ENCODE measurements at regions not wholly inside any gene's neighbourhood (a gene's known extent, or its start where the extent isn't known, plus 50 kb on each side); places are given as distances from the start of the nearest gene placed in this dataset.

DNA sequence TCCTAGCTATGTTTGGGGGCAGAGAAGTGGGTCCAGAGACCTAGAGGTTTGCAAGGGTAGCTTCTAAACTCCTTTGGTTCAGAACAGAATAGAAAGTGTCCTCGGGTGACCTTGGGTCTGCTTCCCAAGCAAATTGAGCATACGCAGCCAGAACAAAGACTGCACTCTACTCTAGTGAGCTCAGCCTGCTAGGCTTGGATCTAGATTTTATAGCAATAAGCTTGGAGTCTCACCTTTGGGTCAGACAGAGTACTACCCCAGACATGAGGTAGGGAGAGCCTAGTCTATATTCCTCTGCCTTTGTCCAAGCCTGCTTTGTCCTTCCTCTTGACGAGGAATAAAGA is 52.6 kb upstream of the ELF5 start:
- peaks cover 2 to 10% of the 10 kb centered on the region in 2 experiments; a peak in 2 of 5 replicates for H3K27me3 ChIP-seq (ENCODE audit: control insufficient read depth in 2 of 2, insufficient read depth in 2 of 2, low read length in 2 of 2)
- DNase-seq (ENCODE audit: extremely low read depth in 1 of 4, low spot score in 3 of 4) (no peak), ATAC-seq (no peak), FAIRE-seq (no peak)
- no peak overlapping the region for H2AFZ ChIP-seq (ENCODE audit: low read depth, low read length)
- no peaks in the 10 kb centered on the region for H3K4me1 ChIP-seq (replicated peaks in 1 of 2; ENCODE audit: control insufficient read depth in 2 of 2, insufficient read depth in 2 of 2, low read length in 2 of 2)
- H3K79me2 ChIP-seq (ENCODE audit: control insufficient read depth, insufficient read depth, low read length) = no peaks in the 10 kb centered on the region
- no peaks in the 10 kb centered on the region for H4K20me1 ChIP-seq (replicated peaks; ENCODE audit: control insufficient read depth, insufficient read depth, low read length)
- ChIA-PET CTCF (ENCODE audit: low intra/inter-chr PET ratio) (interaction anchor here (3.4 kb wide), 1 partner anchor 324 kb away, joined by 19 read pairs; no protein-coding TSS in a partner anchor), POLR2A (interaction anchor here (0.6 to 1.0 kb wide), 2 partner anchors 8 to 333 kb away, joined by 3 to 4 read pairs; no protein-coding TSS in a partner anchor)
- no peak overlapping the region for H3K9ac ChIP-seq (ENCODE audit: insufficient read depth in 1 of 2, low read depth in 2 of 2, low read length in 2 of 2)
- no peak overlapping the region for H3K4me2 ChIP-seq (ENCODE audit: insufficient read depth, low read length)
- intact Hi-C loops (cut with micrococcal nuclease) (no loop called here), in situ Hi-C loops (cut with MboI) (no loop called here)
- 36% methylated on average over 3 of the region's 3 CpGs for WGBS (ENCODE audit: insufficient coverage, low coverage, missing lambda C conversion rate)
- no peaks in the 10 kb centered on the region for H3K9me3 ChIP-seq (replicated peaks; ENCODE audit: control insufficient read depth, insufficient read depth, low read depth, low read length)
- H3K36me3 ChIP-seq (ENCODE audit: control insufficient read depth, insufficient read depth, low read length) = no peaks in the 10 kb centered on the region
- no TSS peak for BruUV-seq (replicated peaks)
- no peak overlapping the region for H3K27ac ChIP-seq (ENCODE audit: extremely low read depth, low read depth, low read length)
- TF ChIP-seq RAD21 (CRISPR knock-in tag; conservative IDR thresholded peaks at IDR 0.05 in 1 of 2, IDR thresholded peaks at IDR 0.05 in 1 of 2) (no peak), NELFE (IDR thresholded peaks at IDR 0.05; ENCODE audit: insufficient read depth, insufficient read length) (no peak), SIN3B (IDR thresholded peaks at IDR 0.05; ENCODE audit: low read depth) (no peak), MAZ (CRISPR knock-in tag; conservative IDR thresholded peaks at IDR 0.05 in 1 of 2, IDR thresholded peaks at IDR 0.05 in 1 of 2) (no peak), BDP1 (IDR thresholded peaks at IDR 0.05; ENCODE audit: insufficient read depth, insufficient read length) (no peak), ZNF316 (IDR thresholded peaks at IDR 0.05) (no peak), STAT5B (CRISPR knock-in tag; IDR thresholded peaks at IDR 0.05) (no peak)
- TF ChIP-seq, protein P1, sequence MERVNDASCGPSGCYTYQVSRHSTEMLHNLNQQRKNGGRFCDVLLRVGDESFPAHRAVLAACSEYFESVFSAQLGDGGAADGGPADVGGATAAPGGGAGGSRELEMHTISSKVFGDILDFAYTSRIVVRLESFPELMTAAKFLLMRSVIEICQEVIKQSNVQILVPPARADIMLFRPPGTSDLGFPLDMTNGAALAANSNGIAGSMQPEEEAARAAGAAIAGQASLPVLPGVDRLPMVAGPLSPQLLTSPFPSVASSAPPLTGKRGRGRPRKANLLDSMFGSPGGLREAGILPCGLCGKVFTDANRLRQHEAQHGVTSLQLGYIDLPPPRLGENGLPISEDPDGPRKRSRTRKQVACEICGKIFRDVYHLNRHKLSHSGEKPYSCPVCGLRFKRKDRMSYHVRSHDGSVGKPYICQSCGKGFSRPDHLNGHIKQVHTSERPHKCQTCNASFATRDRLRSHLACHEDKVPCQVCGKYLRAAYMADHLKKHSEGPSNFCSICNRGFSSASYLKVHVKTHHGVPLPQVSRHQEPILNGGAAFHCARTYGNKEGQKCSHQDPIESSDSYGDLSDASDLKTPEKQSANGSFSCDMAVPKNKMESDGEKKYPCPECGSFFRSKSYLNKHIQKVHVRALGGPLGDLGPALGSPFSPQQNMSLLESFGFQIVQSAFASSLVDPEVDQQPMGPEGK (CRISPR knock-in tag; IDR thresholded peaks at IDR 0.05; ENCODE audit: borderline replicate concordance) = no peak
- TF ChIP-seq, protein P2, sequence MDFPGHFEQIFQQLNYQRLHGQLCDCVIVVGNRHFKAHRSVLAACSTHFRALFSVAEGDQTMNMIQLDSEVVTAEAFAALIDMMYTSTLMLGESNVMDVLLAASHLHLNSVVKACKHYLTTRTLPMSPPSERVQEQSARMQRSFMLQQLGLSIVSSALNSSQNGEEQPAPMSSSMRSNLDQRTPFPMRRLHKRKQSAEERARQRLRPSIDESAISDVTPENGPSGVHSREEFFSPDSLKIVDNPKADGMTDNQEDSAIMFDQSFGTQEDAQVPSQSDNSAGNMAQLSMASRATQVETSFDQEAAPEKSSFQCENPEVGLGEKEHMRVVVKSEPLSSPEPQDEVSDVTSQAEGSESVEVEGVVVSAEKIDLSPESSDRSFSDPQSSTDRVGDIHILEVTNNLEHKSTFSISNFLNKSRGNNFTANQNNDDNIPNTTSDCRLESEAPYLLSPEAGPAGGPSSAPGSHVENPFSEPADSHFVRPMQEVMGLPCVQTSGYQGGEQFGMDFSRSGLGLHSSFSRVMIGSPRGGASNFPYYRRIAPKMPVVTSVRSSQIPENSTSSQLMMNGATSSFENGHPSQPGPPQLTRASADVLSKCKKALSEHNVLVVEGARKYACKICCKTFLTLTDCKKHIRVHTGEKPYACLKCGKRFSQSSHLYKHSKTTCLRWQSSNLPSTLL (IDR thresholded peaks at IDR 0.05) = no peak
- no peak overlapping the region for H3K4me3 ChIP-seq
- no peaks in the 10 kb centered on the region for H3K9me1 ChIP-seq (ENCODE audit: control insufficient read depth, insufficient read depth, low read length)

Measured in K562 (cell line).